ENCODE measurements at regions not wholly inside any gene's neighbourhood (a gene's known extent, or its start where the extent isn't known, plus 50 kb on each side); places are given as distances from the start of the nearest gene placed in this dataset.

- no peak for ATAC-seq (replicated peaks)
- H3K27me3 Mint-ChIP-seq: peaks cover 0 to 10% of the 10 kb centered on the region in 2 donors
- H3K4me3 Mint-ChIP-seq: no peak overlapping the region
- H3K27ac Mint-ChIP-seq: no peak overlapping the region
- DNase-seq: no peak
- H3K36me3 Mint-ChIP-seq (ENCODE audit: insufficient read depth): no peaks in the 10 kb centered on the region
- no peaks in the 10 kb centered on the region for H3K9me3 Mint-ChIP-seq
- H3K4me1 Mint-ChIP-seq (ENCODE audit: low read depth in 2 of 2): no peaks in the 10 kb centered on the region
Measured at GRCh38 chr2:198220763-198221610, 416.6 kb downstream of the PLCL1 start.

- ATAC-seq (replicated peaks) (no peak), DNase-seq (no peak)
- Mint-ChIP-seq H3K4me1 (ENCODE audit: low read depth in 2 of 2) (no peaks in the 10 kb centered on the region), H3K4me3 (no peak overlapping the region), H3K27ac (no peak overlapping the region), H3K36me3 (ENCODE audit: insufficient read depth) (no peaks in the 10 kb centered on the region), H3K27me3 (no peaks in the 10 kb centered on the region), H3K9me3 (no peaks in the 10 kb centered on the region)
Measured at GRCh38 chr2:198219292-198219691, 414.9 kb downstream of the PLCL1 start.

- DNase-seq: no peak
- no peak for ATAC-seq (replicated peaks)
- Mint-ChIP-seq H3K27ac (no peak overlapping the region), H3K4me1 (ENCODE audit: low read depth in 2 of 2) (no peaks in the 10 kb centered on the region), H3K36me3 (ENCODE audit: insufficient read depth) (no peaks in the 10 kb centered on the region), H3K4me3 (no peak overlapping the region), H3K27me3 (peaks cover 0 to 6% of the 10 kb centered on the region in 2 donors), H3K9me3 (no peaks in the 10 kb centered on the region)
Measured at GRCh38 chr2:198214114-198214596, 409.8 kb downstream of the PLCL1 start.

- Mint-ChIP-seq H3K27ac (no peak overlapping the region), H3K36me3 (ENCODE audit: insufficient read depth) (no peaks in the 10 kb centered on the region), H3K27me3 (peaks cover 0 to 6% of the 10 kb centered on the region in 2 donors), H3K9me3 (no peaks in the 10 kb centered on the region), H3K4me3 (no peak overlapping the region), H3K4me1 (ENCODE audit: low read depth in 2 of 2) (no peaks in the 10 kb centered on the region)
- DNase-seq (no peak), ATAC-seq (replicated peaks) (no peak)
Measured at GRCh38 chr2:198213253-198213652, 408.9 kb downstream of the PLCL1 start.

GRCh38 chr2:198211706-198212105 lies 407.3 kb downstream of the PLCL1 start:
- no peaks in the 10 kb centered on the region for H3K9me3 Mint-ChIP-seq
- H3K4me3 Mint-ChIP-seq: no peak overlapping the region
- H3K27me3 Mint-ChIP-seq: peaks cover 0 to 6% of the 10 kb centered on the region in 2 donors
- H3K4me1 Mint-ChIP-seq (ENCODE audit: low read depth in 2 of 2): no peaks in the 10 kb centered on the region
- no peak for DNase-seq
- no peak overlapping the region for H3K27ac Mint-ChIP-seq
- H3K36me3 Mint-ChIP-seq (ENCODE audit: insufficient read depth): no peaks in the 10 kb centered on the region
- no peak for ATAC-seq (replicated peaks)

- H3K4me3 Mint-ChIP-seq: no peak overlapping the region
- no peaks in the 10 kb centered on the region for H3K36me3 Mint-ChIP-seq (ENCODE audit: insufficient read depth)
- no peak for ATAC-seq (replicated peaks)
- H3K27me3 Mint-ChIP-seq: no peaks in the 10 kb centered on the region
- DNase-seq: no peak
- no peaks in the 10 kb centered on the region for H3K4me1 Mint-ChIP-seq (ENCODE audit: low read depth in 2 of 2)
- no peak overlapping the region for H3K27ac Mint-ChIP-seq
- H3K9me3 Mint-ChIP-seq: peaks cover 0 to 3% of the 10 kb centered on the region in 2 donors
Measured at GRCh38 chr2:198203336-198204069, 399.1 kb downstream of the PLCL1 start.
